Nephron (organoid): ENCODE measurements at regions not wholly inside any gene's neighbourhood (a gene's known extent, or its start where the extent isn't known, plus 50 kb on each side); places are given as distances from the start of the nearest gene placed in this dataset.
"Not testable (repeated sequence)": the region's sequence is repeated elsewhere in the genome, so short reads cannot be mapped to it uniquely, and the experiment has no call there.

Source experiments
- H3K27ac Mint-ChIP-seq, 3 experiments: 2 replicates each; pipeline ENCODE4 v1.8.0; 2020; ENCODE audit warnings: mixed read lengths in 3 of 3, mild to moderate bottlenecking in 2 of 3, moderate library complexity in 1 of 3
- H3K27me3 Mint-ChIP-seq: 2 replicates; pipeline ENCODE4 v1.8.0; 2021; ENCODE audit warnings: low read depth, mild to moderate bottlenecking, moderate library complexity, mixed read lengths
- H3K36me3 Mint-ChIP-seq: 2 replicates; pipeline ENCODE4 v1.8.0; 2020; ENCODE audit warnings: low read depth, mixed read lengths
- H3K4me1 Mint-ChIP-seq: 2 replicates; pipeline ENCODE4 v1.8.0; 2020; ENCODE audit warnings: mixed read lengths
- H3K4me3 Mint-ChIP-seq, 3 experiments: 2 replicates each; pipeline ENCODE4 v1.8.0; 2020; ENCODE audit warnings: mild to moderate bottlenecking in 3 of 3, mixed read lengths in 3 of 3, moderate library complexity in 2 of 3
- H3K9me3 Mint-ChIP-seq: 2 replicates; pipeline ENCODE4 v1.8.0; 2020; ENCODE audit warnings: mixed read lengths
- TF ChIP-seq, protein P1 (sequence below), 3 experiments: fragments of 200-600 bp; sonication (generic); IDR thresholded peaks; one replicate each; pipeline ENCODE4 v1.5.0; 2021; ENCODE audit warnings: antibody characterized with exemption in 3 of 3; ENCODE audit not compliant: unreplicated experiment in 3 of 3

GRCh38 chr5:135167634-135168033 is 133.6 kb upstream of the PITX1 start:
- H3K36me3 Mint-ChIP-seq = no peaks in the 10 kb centered on the region

GRCh38 chr5:135164873-135165614 is 131.0 kb upstream of the PITX1 start:
- H3K27me3 Mint-ChIP-seq = peaks cover 44% of the 10 kb centered on the region

More at GRCh38 chr5:135167634-135168033, 133.6 kb upstream of the PITX1 start:
- no peaks in the 10 kb centered on the region for H3K4me1 Mint-ChIP-seq
- H3K27ac Mint-ChIP-seq = no peak overlapping the region
- H3K4me3 Mint-ChIP-seq = no peak overlapping the region
- TF ChIP-seq, protein P1, sequence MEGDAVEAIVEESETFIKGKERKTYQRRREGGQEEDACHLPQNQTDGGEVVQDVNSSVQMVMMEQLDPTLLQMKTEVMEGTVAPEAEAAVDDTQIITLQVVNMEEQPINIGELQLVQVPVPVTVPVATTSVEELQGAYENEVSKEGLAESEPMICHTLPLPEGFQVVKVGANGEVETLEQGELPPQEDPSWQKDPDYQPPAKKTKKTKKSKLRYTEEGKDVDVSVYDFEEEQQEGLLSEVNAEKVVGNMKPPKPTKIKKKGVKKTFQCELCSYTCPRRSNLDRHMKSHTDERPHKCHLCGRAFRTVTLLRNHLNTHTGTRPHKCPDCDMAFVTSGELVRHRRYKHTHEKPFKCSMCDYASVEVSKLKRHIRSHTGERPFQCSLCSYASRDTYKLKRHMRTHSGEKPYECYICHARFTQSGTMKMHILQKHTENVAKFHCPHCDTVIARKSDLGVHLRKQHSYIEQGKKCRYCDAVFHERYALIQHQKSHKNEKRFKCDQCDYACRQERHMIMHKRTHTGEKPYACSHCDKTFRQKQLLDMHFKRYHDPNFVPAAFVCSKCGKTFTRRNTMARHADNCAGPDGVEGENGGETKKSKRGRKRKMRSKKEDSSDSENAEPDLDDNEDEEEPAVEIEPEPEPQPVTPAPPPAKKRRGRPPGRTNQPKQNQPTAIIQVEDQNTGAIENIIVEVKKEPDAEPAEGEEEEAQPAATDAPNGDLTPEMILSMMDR (IDR thresholded peaks at IDR 0.05; ENCODE audit: unreplicated experiment in 3 of 3) = no peak
- H3K9me3 Mint-ChIP-seq = no peaks in the 10 kb centered on the region
- peaks cover 67% of the 10 kb centered on the region for H3K27me3 Mint-ChIP-seq

DNA sequence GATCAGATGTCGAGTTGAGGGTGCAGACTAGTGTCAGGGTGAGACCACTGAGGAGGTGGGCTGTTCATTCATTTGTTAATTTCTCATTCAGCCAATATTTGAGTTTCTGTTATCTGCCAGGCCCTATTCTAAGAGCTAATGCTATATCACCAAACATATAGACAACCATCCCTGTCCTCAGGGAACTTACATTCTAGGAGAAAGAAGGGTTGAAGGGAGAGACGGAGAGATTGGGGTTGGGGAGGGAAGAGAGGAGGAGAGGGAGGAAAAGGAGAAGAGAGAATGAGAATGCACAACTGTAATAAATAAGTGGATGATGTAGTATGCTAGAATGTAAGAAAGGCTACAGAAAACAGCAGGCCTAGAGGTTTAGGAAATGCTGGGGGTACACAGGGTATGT is 129.9 kb upstream of the PITX1 start:
- no peaks in the 10 kb centered on the region for H3K36me3 Mint-ChIP-seq
- H3K9me3 Mint-ChIP-seq = peaks cover 17% of the 10 kb centered on the region
- H3K4me3 Mint-ChIP-seq = no peak overlapping the region
- no peaks in the 10 kb centered on the region for H3K4me1 Mint-ChIP-seq
- TF ChIP-seq, protein P1 (IDR thresholded peaks at IDR 0.05; ENCODE audit: unreplicated experiment in 3 of 3) = no peak
- peaks cover 41% of the 10 kb centered on the region for H3K27me3 Mint-ChIP-seq
- no peak overlapping the region for H3K27ac Mint-ChIP-seq

More at GRCh38 chr5:135164873-135165614, 131.0 kb upstream of the PITX1 start:
- not testable (repeated sequence) for H3K36me3 Mint-ChIP-seq, H3K4me1 Mint-ChIP-seq, H3K4me3 Mint-ChIP-seq, H3K9me3 Mint-ChIP-seq, H3K27ac Mint-ChIP-seq

DNA sequence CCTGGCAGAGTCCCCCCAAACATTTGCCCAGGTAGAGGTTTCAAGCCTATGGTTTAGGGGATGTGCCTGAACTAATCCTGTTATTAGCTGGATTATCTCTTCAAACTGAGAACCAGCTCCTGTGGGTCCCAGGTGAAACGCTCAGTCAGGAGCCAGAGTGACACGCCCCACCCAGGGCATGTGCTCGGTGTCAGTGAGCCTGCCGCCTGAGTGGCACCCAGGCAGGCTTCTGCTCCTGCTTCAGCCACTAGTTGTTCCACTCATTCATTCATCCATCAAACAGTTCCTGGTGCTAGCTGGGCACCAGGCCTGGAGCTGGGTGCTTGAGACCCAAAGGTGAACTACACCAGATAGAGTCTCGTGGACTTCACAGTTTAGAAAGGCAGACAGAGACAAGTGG is 129.4 kb upstream of the PITX1 start:
- H3K27ac Mint-ChIP-seq = no peak overlapping the region
- H3K27me3 Mint-ChIP-seq = peaks cover 36% of the 10 kb centered on the region
- no peaks in the 10 kb centered on the region for H3K36me3 Mint-ChIP-seq
- no peak overlapping the region for H3K4me3 Mint-ChIP-seq
- TF ChIP-seq, protein P1 (IDR thresholded peaks at IDR 0.05; ENCODE audit: unreplicated experiment in 3 of 3) = no peak
- no peaks in the 10 kb centered on the region for H3K4me1 Mint-ChIP-seq
- peaks cover 21% of the 10 kb centered on the region for H3K9me3 Mint-ChIP-seq

GRCh38 chr5:135162661-135163265 is 128.7 kb upstream of the PITX1 start:
- H3K9me3 Mint-ChIP-seq = peaks cover 26% of the 10 kb centered on the region
- H3K27me3 Mint-ChIP-seq = peaks cover 30% of the 10 kb centered on the region
- TF ChIP-seq, protein P1 (IDR thresholded peaks at IDR 0.05; ENCODE audit: unreplicated experiment in 3 of 3) = no peak
- no peak overlapping the region for H3K4me3 Mint-ChIP-seq
- no peaks in the 10 kb centered on the region for H3K36me3 Mint-ChIP-seq
- no peaks in the 10 kb centered on the region for H3K4me1 Mint-ChIP-seq
- no peak overlapping the region for H3K27ac Mint-ChIP-seq

- H3K9me3 Mint-ChIP-seq = peaks cover 30% of the 10 kb centered on the region
- TF ChIP-seq, protein P1 (IDR thresholded peaks at IDR 0.05; ENCODE audit: unreplicated experiment in 3 of 3) = no peak
- H3K4me1 Mint-ChIP-seq = no peaks in the 10 kb centered on the region
- no peak overlapping the region for H3K27ac Mint-ChIP-seq
- H3K27me3 Mint-ChIP-seq = peaks cover 16% of the 10 kb centered on the region
- H3K36me3 Mint-ChIP-seq = no peaks in the 10 kb centered on the region
- no peak overlapping the region for H3K4me3 Mint-ChIP-seq
These were observed 127.2 kb upstream of the PITX1 start for GRCh38 chr5:135161221-135161620.
